Ishikawa (cell line): ENCODE measurements at regions not wholly inside any gene's neighbourhood (a gene's known extent, or its start where the extent isn't known, plus 50 kb on each side); places are given as distances from the start of the nearest gene placed in this dataset.

Experiments used
- CEBPB ChIP-seq: IDR thresholded peaks from 2 replicates; pipeline ENCODE4 v1.6.1; 2012
- CREB1 ChIP-seq: IDR thresholded peaks from 2 replicates; pipeline ENCODE4 v1.6.1; 2012; ENCODE audit warnings: low read depth
- EGR1 ChIP-seq: IDR thresholded peaks from 2 replicates; pipeline ENCODE4 v1.6.1; 2012
- EP300 ChIP-seq: IDR thresholded peaks from 2 replicates; pipeline ENCODE4 v1.6.1; 2012; ENCODE audit warnings: borderline replicate concordance
- FOXM1 ChIP-seq: IDR thresholded peaks from 2 replicates; pipeline ENCODE4 v1.6.1; 2012; ENCODE audit warnings: low read depth, borderline replicate concordance
- MAX ChIP-seq: IDR thresholded peaks from 2 replicates; pipeline ENCODE4 v1.6.1; 2012
- NFIC ChIP-seq: IDR thresholded peaks from 2 replicates; pipeline ENCODE4 v1.6.1; 2012
- RAD21 ChIP-seq: IDR thresholded peaks from 2 replicates; pipeline ENCODE4 v1.6.1; 2012; ENCODE audit warnings: low read depth
- REST ChIP-seq: IDR thresholded peaks from 2 replicates; pipeline ENCODE4 v1.6.1; 2012; ENCODE audit warnings: low read depth, mild to moderate bottlenecking
- TAF1 ChIP-seq: IDR thresholded peaks from 2 replicates; pipeline ENCODE4 v1.6.1; 2012; ENCODE audit warnings: low read depth, mild to moderate bottlenecking
- TCF12 ChIP-seq: IDR thresholded peaks from 2 replicates; pipeline ENCODE4 v1.6.1; 2012; ENCODE audit warnings: low read depth
- TEAD4 ChIP-seq: IDR thresholded peaks from 2 replicates; pipeline ENCODE4 v1.6.1; 2012
- USF1 ChIP-seq: IDR thresholded peaks from 2 replicates; pipeline ENCODE4 v1.6.1; 2012
- YY1 ChIP-seq: IDR thresholded peaks from 2 replicates; pipeline ENCODE4 v1.6.1; 2012; ENCODE audit warnings: low read depth
- ZBTB7A ChIP-seq: IDR thresholded peaks from 2 replicates; pipeline ENCODE4 v1.6.1; 2012; ENCODE audit warnings: low read depth

- TF ChIP-seq FOXM1 = no peak
- no peak for TF ChIP-seq TAF1
- TF ChIP-seq CEBPB = no peak
- no peak for TF ChIP-seq YY1
- no peak for TF ChIP-seq TCF12
- no peak for TF ChIP-seq EP300
- no peak for TF ChIP-seq EGR1
- no peak for TF ChIP-seq REST
Observed at GRCh38 chr5:117748336-117748735, 1173.7 kb upstream of the SEMA6A start.

GRCh38 chr5:117743337-117743736 is 1168.7 kb upstream of the SEMA6A start:
- no peak for TF ChIP-seq REST
- TF ChIP-seq NFIC = no peak
- no peak for TF ChIP-seq USF1
- TF ChIP-seq RAD21 = no peak
- TF ChIP-seq EP300 = no peak
- TF ChIP-seq CEBPB = no peak
- TF ChIP-seq YY1 = no peak
- TF ChIP-seq TCF12 = no peak
- TF ChIP-seq EGR1 = no peak
- TF ChIP-seq CREB1 = no peak
- no peak for TF ChIP-seq MAX
- TF ChIP-seq ZBTB7A = no peak
- no peak for TF ChIP-seq TEAD4

GRCh38 chr5:117741655-117742206 is 1167.1 kb upstream of the SEMA6A start:
- TF ChIP-seq NFIC (no peak), MAX (no peak), TEAD4 (no peak), EGR1 (no peak), RAD21 (no peak), CREB1 (no peak), USF1 (no peak), ZBTB7A (no peak), TCF12 (no peak), EP300 (no peak), CEBPB (no peak), REST (no peak), YY1 (no peak), FOXM1 (no peak), TAF1 (no peak)

- no peak for TF ChIP-seq RAD21
- no peak for TF ChIP-seq EP300
- TF ChIP-seq CEBPB = no peak
- TF ChIP-seq ZBTB7A = no peak
- TF ChIP-seq CREB1 = no peak
- TF ChIP-seq REST = no peak
- no peak for TF ChIP-seq TCF12
- TF ChIP-seq MAX = no peak
- no peak for TF ChIP-seq NFIC
- TF ChIP-seq FOXM1 = no peak
- TF ChIP-seq TAF1 = no peak
- TF ChIP-seq YY1 = no peak
- TF ChIP-seq EGR1 = no peak
- no peak for TF ChIP-seq USF1
- no peak for TF ChIP-seq TEAD4
Observed at GRCh38 chr5:117740268-117740667, 1165.6 kb upstream of the SEMA6A start.
